ENCODE measurements at regions not wholly inside any gene's neighbourhood (a gene's known extent, or its start where the extent isn't known, plus 50 kb on each side); places are given as distances from the start of the nearest gene placed in this dataset.
"Not testable (repeated sequence)": the region's sequence is repeated elsewhere in the genome, so short reads cannot be mapped to it uniquely, and the experiment has no call there.

DNA sequence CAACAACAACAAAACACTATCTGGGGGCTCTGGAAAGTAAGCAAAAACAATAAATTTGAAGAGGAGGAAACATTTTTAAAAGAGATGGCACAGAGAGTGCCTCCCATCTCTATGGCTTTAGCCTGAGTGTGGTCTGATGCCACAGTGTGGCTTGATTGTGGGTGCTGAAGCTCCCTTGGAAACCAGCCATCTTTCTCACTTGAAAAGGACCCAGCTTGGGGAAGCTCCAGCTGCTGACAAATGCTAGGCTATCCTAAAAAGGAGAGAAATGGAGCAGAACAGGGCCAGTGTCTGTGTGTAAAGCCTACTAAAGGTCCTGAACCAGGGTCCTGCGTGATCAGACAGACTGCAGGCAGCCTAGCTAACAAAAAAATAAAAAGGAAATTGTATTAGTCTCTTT, 642.0 kb upstream of the PTBP2 start:
- no peak for DNase-seq
- Mint-ChIP-seq H3K4me1 (ENCODE audit: low read depth) (no peaks in the 10 kb centered on the region), H3K4me3 (no peak overlapping the region), H3K27ac (peak overlapping the region; percentile 30), H3K27me3 (ENCODE audit: low read depth) (no peaks in the 10 kb centered on the region), H3K36me3 (ENCODE audit: low read depth) (no peaks in the 10 kb centered on the region), H3K9me3 (peaks cover 2% of the 10 kb centered on the region)
- intact Hi-C loops (cut with micrococcal nuclease) = no loop called here
- CTCF ChIA-PET = no interaction called here

- no peak for DNase-seq
- Mint-ChIP-seq H3K4me3 (no peak overlapping the region), H3K27ac (no peak overlapping the region), H3K36me3 (ENCODE audit: low read depth) (no peaks in the 10 kb centered on the region), H3K4me1 (ENCODE audit: low read depth) (no peaks in the 10 kb centered on the region), H3K9me3 (peaks cover 2% of the 10 kb centered on the region), H3K27me3 (ENCODE audit: low read depth) (no peaks in the 10 kb centered on the region)
- CTCF ChIA-PET = interaction anchor here (0.6 kb wide), 1 partner anchor 1544 kb away, joined by 3 read pairs; no protein-coding TSS in a partner anchor
- intact Hi-C loops (cut with micrococcal nuclease) = no loop called here
Measured at GRCh38 chr1:96080925-96081324, 640.7 kb upstream of the PTBP2 start.

GRCh38 chr1:96087719-96088118, 633.9 kb upstream of the PTBP2 start:
- no peaks in the 10 kb centered on the region for H3K27me3 Mint-ChIP-seq (ENCODE audit: low read depth)
- H3K27ac Mint-ChIP-seq = no peak overlapping the region
- peaks cover 1% of the 10 kb centered on the region for H3K9me3 Mint-ChIP-seq
- no peak for DNase-seq
- H3K36me3 Mint-ChIP-seq (ENCODE audit: low read depth) = no peaks in the 10 kb centered on the region
- intact Hi-C loops (cut with micrococcal nuclease) = no loop called here
- CTCF ChIA-PET = no interaction called here
- no peak overlapping the region for H3K4me3 Mint-ChIP-seq
- H3K4me1 Mint-ChIP-seq (ENCODE audit: low read depth) = no peaks in the 10 kb centered on the region

- Mint-ChIP-seq H3K27me3 (ENCODE audit: low read depth) (no peaks in the 10 kb centered on the region), H3K4me1 (ENCODE audit: low read depth) (no peaks in the 10 kb centered on the region), H3K4me3 (no peak overlapping the region), H3K27ac (no peak overlapping the region), H3K9me3 (peaks cover 1% of the 10 kb centered on the region), H3K36me3 (ENCODE audit: low read depth) (no peaks in the 10 kb centered on the region)
- no peak for DNase-seq
- CTCF ChIA-PET = interaction anchor here (0.6 kb wide), 1 partner anchor 219 kb away, joined by 3 read pairs; no protein-coding TSS in a partner anchor
- intact Hi-C loops (cut with micrococcal nuclease) = no loop called here
Measured at GRCh38 chr1:96090134-96090533, 631.5 kb upstream of the PTBP2 start.

- Mint-ChIP-seq H3K4me3 (no peak overlapping the region), H3K27ac (no peak overlapping the region), H3K4me1 (ENCODE audit: low read depth) (no peaks in the 10 kb centered on the region), H3K27me3 (ENCODE audit: low read depth) (no peaks in the 10 kb centered on the region), H3K36me3 (ENCODE audit: low read depth) (no peaks in the 10 kb centered on the region), H3K9me3 (peaks cover 1% of the 10 kb centered on the region)
- intact Hi-C loops (cut with micrococcal nuclease) = no loop called here
- CTCF ChIA-PET = no interaction called here
- no peak for DNase-seq
Measured at GRCh38 chr1:96095849-96096612, 625.6 kb upstream of the PTBP2 start.

GRCh38 chr1:96096613-96097321, 624.8 kb upstream of the PTBP2 start:
- H3K36me3 Mint-ChIP-seq (ENCODE audit: low read depth) = no peaks in the 10 kb centered on the region
- no peak overlapping the region for H3K4me3 Mint-ChIP-seq
- no peak for DNase-seq
- H3K9me3 Mint-ChIP-seq = peaks cover 1% of the 10 kb centered on the region
- no peaks in the 10 kb centered on the region for H3K27me3 Mint-ChIP-seq (ENCODE audit: low read depth)
- intact Hi-C loops (cut with micrococcal nuclease) = no loop called here
- no peaks in the 10 kb centered on the region for H3K4me1 Mint-ChIP-seq (ENCODE audit: low read depth)
- CTCF ChIA-PET = no interaction called here
- H3K27ac Mint-ChIP-seq = no peak overlapping the region

- Mint-ChIP-seq H3K27me3 (ENCODE audit: low read depth) (no peaks in the 10 kb centered on the region), H3K27ac (no peak overlapping the region), H3K4me1 (ENCODE audit: low read depth) (no peaks in the 10 kb centered on the region), H3K9me3 (no peaks in the 10 kb centered on the region), H3K36me3 (ENCODE audit: low read depth) (no peaks in the 10 kb centered on the region), H3K4me3 (no peak overlapping the region)
- intact Hi-C loops (cut with micrococcal nuclease) = no loop called here
- DNase-seq = no peak
- CTCF ChIA-PET = no interaction called here
Measured at GRCh38 chr1:96104506-96104905, 617.1 kb upstream of the PTBP2 start.

GRCh38 chr1:96104906-96105305, 616.7 kb upstream of the PTBP2 start:
- H3K27me3 Mint-ChIP-seq (ENCODE audit: low read depth) = no peaks in the 10 kb centered on the region
- no peak overlapping the region for H3K4me3 Mint-ChIP-seq
- H3K9me3 Mint-ChIP-seq = no peaks in the 10 kb centered on the region
- intact Hi-C loops (cut with micrococcal nuclease) = no loop called here
- H3K36me3 Mint-ChIP-seq (ENCODE audit: low read depth) = no peaks in the 10 kb centered on the region
- CTCF ChIA-PET = no interaction called here
- no peaks in the 10 kb centered on the region for H3K4me1 Mint-ChIP-seq (ENCODE audit: low read depth)
- H3K27ac Mint-ChIP-seq = no peak overlapping the region
- DNase-seq = no peak

- Mint-ChIP-seq H3K27me3 (ENCODE audit: low read depth) (no peaks in the 10 kb centered on the region), H3K4me3 (no peak overlapping the region), H3K36me3 (ENCODE audit: low read depth) (no peaks in the 10 kb centered on the region), H3K27ac (no peak overlapping the region), H3K4me1 (ENCODE audit: low read depth) (no peaks in the 10 kb centered on the region), H3K9me3 (no peaks in the 10 kb centered on the region)
- intact Hi-C loops (cut with micrococcal nuclease) = no loop called here
- CTCF ChIA-PET = no interaction called here
- no peak for DNase-seq
Measured at GRCh38 chr1:96116731-96117130, 604.9 kb upstream of the PTBP2 start.

DNA sequence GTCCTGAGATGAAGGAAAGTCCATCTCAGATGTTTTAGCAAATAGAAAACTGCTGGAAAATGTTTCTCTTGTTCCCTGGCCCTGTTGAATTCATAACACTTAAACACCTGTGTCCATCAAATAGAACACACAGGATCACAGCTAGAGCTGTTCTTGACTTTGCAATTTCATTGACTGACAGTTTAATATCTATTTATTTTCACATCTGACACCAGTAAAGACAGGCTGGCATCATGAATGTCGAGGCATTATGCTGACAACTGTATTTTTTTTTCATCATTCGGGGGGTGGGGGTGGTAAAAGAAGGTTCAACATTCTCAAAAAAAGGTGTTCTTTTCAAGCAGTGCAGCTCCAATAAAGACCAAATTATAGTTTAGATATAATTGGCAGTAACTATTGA, 591.2 kb upstream of the PTBP2 start:
- H3K4me1 Mint-ChIP-seq (ENCODE audit: low read depth) = no peaks in the 10 kb centered on the region
- no peak for DNase-seq
- H3K27me3 Mint-ChIP-seq (ENCODE audit: low read depth) = no peaks in the 10 kb centered on the region
- CTCF ChIA-PET = no interaction called here
- no peaks in the 10 kb centered on the region for H3K36me3 Mint-ChIP-seq (ENCODE audit: low read depth)
- intact Hi-C loops (cut with micrococcal nuclease) = no loop called here
- no peak overlapping the region for H3K4me3 Mint-ChIP-seq
- peaks cover 2% of the 10 kb centered on the region for H3K9me3 Mint-ChIP-seq
- no peak overlapping the region for H3K27ac Mint-ChIP-seq

GRCh38 chr1:96144636-96145035, 576.9 kb upstream of the PTBP2 start:
- no peak for DNase-seq
- no peaks in the 10 kb centered on the region for H3K4me1 Mint-ChIP-seq (ENCODE audit: low read depth)
- H3K9me3 Mint-ChIP-seq = peaks cover 5% of the 10 kb centered on the region
- CTCF ChIA-PET = no interaction called here
- H3K27me3 Mint-ChIP-seq (ENCODE audit: low read depth) = no peaks in the 10 kb centered on the region
- no peak overlapping the region for H3K4me3 Mint-ChIP-seq
- intact Hi-C loops (cut with micrococcal nuclease) = no loop called here
- H3K27ac Mint-ChIP-seq = no peak overlapping the region
- H3K36me3 Mint-ChIP-seq (ENCODE audit: low read depth) = no peaks in the 10 kb centered on the region

DNA sequence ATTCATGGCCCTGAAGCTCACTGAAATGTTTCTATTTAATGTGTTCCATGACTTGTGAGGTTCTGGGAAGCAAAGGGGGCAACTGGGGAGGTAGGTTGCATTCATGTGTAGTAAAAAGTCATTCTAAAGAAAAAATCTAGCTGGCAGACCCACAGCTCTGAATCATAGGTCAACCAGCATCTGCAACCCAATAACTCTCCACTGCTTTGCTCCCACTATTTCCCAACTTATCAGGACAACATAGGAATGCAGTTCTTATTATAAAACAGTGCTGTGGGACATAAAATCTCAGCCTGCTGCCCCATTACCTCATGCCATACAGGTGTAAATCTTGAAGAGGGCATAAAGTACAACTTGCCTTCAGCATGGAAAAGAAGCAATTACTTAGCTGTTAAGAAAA, 576.1 kb upstream of the PTBP2 start:
- Mint-ChIP-seq H3K9me3 (peaks cover 8% of the 10 kb centered on the region), H3K27ac (no peak overlapping the region), H3K27me3 (ENCODE audit: low read depth) (no peaks in the 10 kb centered on the region)

GRCh38 chr1:96152957-96153356, 568.6 kb upstream of the PTBP2 start:
- H3K27me3 Mint-ChIP-seq (ENCODE audit: low read depth) = not testable (repeated sequence)

More for the DNA sequence above, 576.1 kb upstream of the PTBP2 start:
- DNase-seq = no peak
- H3K36me3 Mint-ChIP-seq (ENCODE audit: low read depth) = no peaks in the 10 kb centered on the region
- CTCF ChIA-PET = no interaction called here
- intact Hi-C loops (cut with micrococcal nuclease) = no loop called here
- H3K4me1 Mint-ChIP-seq (ENCODE audit: low read depth) = no peaks in the 10 kb centered on the region
- H3K4me3 Mint-ChIP-seq = no peak overlapping the region

More at GRCh38 chr1:96152957-96153356, 568.6 kb upstream of the PTBP2 start:
- DNase-seq; H3K27ac Mint-ChIP-seq; intact Hi-C loops (cut with micrococcal nuclease); CTCF ChIA-PET; H3K4me3 Mint-ChIP-seq; H3K4me1 Mint-ChIP-seq (ENCODE audit: low read depth); H3K36me3 Mint-ChIP-seq (ENCODE audit: low read depth): not testable (repeated sequence)
- peaks cover 19% of the 10 kb centered on the region for H3K9me3 Mint-ChIP-seq
